ENCODE measurements at regions not wholly inside any gene's neighbourhood (a gene's known extent, or its start where the extent isn't known, plus 50 kb on each side); places are given as distances from the start of the nearest gene placed in this dataset.

DNA sequence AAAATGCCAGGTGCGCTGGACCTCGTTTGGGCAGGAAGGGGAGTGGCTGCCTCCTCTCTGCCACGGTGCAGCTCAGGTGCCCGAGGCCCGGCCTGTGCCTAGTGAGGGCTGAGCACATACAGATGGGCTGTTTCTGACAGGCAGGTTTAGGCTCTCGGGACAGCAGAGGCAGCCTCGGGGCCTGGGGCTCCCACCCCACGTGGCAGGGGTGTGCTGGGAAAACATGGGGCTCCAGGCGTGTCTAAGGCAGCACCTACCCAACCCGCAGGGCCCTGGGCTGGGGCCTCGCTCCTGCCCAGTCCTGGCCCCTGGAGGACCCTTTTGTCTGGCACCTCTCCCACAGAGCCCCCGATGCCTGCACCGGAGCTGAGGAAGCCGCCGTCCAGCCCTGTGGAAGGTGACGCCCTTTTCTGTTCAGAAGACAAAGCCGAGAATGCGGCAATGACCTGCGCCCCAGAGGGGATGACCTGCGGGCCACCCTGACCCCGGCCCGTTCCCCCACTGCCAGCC lies 76.4 kb upstream of the GALNT9 start:
- TF ChIP-seq, protein P1, sequence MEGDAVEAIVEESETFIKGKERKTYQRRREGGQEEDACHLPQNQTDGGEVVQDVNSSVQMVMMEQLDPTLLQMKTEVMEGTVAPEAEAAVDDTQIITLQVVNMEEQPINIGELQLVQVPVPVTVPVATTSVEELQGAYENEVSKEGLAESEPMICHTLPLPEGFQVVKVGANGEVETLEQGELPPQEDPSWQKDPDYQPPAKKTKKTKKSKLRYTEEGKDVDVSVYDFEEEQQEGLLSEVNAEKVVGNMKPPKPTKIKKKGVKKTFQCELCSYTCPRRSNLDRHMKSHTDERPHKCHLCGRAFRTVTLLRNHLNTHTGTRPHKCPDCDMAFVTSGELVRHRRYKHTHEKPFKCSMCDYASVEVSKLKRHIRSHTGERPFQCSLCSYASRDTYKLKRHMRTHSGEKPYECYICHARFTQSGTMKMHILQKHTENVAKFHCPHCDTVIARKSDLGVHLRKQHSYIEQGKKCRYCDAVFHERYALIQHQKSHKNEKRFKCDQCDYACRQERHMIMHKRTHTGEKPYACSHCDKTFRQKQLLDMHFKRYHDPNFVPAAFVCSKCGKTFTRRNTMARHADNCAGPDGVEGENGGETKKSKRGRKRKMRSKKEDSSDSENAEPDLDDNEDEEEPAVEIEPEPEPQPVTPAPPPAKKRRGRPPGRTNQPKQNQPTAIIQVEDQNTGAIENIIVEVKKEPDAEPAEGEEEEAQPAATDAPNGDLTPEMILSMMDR (IDR thresholded peaks at IDR 0.05; ENCODE audit: insufficient read depth, missing control alignments), result no peak
- no peak for DNase-seq (ENCODE audit: insufficient read length, low spot score)
- FAIRE-seq, result no peak

DNA sequence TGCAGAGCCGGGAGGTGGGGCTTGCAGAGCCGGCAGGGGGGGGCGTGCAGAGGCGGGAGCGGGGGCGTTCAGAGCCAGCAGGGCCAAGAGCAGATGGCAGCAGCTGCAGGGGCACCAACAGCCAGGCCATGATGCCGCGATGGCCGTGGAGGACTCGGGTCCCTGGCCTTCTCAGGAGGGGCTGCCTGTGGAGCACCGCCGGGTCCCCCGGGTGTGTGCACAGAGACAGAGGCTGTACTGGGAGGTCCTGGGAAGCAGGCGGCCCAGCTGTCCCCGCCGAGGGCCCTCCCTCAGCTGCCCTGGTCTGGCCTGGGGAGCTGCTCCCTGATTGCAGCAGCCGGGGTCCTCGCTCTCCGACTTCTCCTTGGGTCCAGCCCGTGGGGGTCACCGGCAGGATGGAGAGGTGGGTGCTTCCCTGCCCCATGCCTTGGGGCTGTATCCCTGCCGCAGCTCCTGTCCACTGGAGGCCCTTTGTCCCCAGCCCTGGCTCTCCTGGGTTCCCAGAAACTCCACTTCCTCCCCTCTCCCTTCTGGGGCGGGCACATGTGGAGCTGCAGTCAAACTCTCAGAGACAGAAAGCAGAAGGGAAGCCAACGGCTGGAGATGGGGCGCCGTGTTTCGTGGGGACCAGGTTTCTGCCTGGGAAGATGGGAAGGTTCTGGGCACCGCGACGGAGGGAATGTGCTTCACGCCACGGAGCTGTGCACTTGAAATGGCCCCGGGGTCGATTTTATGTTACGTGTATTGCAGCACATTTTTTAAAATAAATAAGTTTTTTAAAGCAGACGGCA lies 75.8 kb upstream of the GALNT9 start:
- no peak for FAIRE-seq

DNA sequence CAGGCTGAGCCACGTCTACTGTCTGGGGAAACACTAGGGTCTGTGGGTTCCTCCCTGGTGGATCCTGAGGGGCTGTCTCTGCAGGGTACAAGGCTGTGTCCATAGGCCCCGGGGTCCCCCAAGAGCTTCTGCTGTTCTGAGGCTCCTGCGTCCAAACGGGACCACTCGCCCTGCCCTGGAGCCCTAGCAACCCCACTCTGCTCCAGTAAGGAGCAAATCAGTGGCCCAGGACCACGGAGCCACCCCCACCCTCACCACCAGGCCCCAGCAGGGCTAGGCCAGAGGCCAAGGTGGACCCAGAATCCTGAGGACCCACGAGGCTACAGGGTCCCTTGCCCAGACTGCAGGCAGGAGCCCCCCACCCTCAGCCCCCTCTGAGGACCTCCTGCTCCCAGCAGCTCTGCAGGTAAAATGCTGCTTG lies 75.1 kb upstream of the GALNT9 start:
- TF ChIP-seq, protein P1 (IDR thresholded peaks at IDR 0.05; ENCODE audit: insufficient read depth, missing control alignments), result no peak
- DNase-seq (ENCODE audit: insufficient read length, low spot score) (no peak), FAIRE-seq (no peak)

More for the DNA sequence above, 75.8 kb upstream of the GALNT9 start:
- no peak for DNase-seq (ENCODE audit: insufficient read length, low spot score)
- TF ChIP-seq, protein P1 (IDR thresholded peaks at IDR 0.05; ENCODE audit: insufficient read depth, missing control alignments), result no peak

DNA sequence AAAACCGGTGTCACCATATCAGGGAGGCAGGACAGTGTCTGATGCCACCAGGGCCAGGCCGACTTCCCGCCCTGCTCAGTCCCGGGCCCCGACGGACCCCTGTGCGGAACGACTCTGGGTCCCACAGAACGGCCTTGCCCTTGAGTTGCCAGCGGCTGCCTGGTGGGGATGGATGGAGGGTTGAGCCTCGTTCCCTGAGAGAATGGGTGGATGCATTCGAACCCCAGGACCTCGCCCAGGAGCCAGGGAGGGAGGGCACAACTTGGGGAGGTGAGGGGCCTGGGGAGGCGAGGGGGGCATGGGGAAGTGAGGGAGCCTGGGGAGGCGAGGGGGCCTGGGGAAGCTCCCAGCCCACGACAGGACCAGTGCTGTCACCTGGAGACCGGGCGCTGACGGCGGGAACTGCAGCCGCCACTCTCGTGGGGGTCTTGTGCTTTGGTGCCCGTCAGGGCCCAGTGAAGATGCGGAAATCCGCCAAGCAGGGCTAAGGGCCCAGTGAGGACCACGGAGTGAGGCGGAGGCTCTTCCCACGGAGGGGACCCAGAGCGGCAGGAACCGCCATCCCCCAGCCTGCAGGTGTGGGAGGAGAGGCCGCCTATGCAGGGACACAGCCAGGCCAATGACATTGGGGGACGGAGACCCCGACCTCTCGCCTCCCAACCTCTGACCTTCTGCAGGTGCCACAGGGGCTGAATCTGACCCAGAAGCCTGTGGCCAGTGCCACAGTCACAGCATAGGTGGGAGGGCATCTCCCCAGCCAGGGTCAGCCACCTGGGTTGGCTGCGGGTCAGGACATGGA lies 74.4 kb upstream of the GALNT9 start:
- TF ChIP-seq, protein P1 (IDR thresholded peaks at IDR 0.05; ENCODE audit: insufficient read depth, missing control alignments), result no peak
- FAIRE-seq, result no peak
- no peak for DNase-seq (ENCODE audit: insufficient read length, low spot score)

DNA sequence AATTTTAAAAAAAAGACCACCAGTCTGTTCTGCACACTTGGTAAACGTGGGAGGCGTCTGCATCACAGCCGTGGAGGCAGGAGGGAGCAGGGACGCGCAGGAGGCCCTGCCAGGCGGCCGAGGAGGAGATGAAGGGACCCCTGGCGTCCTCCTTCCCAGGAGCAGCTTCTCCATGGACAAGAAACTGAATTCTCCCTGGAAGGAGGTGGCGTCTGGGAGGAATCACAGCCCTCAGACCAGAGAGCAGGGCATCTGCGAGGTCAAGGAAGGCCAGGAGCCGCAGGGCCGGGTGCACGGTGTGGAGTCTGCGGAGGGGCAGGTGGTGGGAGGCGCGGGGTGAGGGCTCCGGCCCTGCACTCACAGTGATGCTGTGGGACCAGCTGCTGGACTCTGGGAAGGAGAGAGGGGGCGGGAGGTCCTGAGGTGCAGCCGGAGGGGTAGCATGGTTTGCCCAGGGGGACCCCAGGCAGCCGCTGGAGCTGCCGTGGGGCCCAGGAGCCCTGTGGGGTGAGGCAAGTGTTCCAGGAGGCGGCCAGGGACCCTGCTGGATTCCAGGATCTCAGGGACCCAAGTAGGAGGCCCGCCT lies 73.5 kb upstream of the GALNT9 start:
- TF ChIP-seq, protein P1 (IDR thresholded peaks at IDR 0.05; ENCODE audit: insufficient read depth, missing control alignments), result no peak
- no peak for DNase-seq (ENCODE audit: insufficient read length, low spot score)
- FAIRE-seq, result no peak

DNA sequence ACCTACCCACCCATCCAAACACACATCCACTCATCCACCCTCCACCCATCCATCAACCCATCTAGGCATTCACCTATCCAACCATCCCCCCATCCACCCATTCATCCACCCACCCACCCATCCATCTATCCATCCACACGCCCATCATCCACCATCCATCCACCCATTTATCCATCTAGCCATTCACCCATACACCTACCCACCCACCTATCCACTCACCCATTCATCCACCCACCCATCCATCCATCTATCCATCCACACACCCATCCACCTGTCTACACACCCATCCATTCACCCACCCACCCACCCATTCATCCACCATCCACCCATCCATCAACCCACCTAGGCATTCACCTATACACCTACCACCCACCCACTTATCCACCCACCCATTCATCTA lies 72.6 kb upstream of the GALNT9 start:
- DNase-seq (ENCODE audit: insufficient read length, low spot score) (no peak), FAIRE-seq (no peak)
- TF ChIP-seq, protein P1 (IDR thresholded peaks at IDR 0.05; ENCODE audit: insufficient read depth, missing control alignments), result no peak

All from D721Med (cell line).